Endometrium (tissue), 2 donors: ENCODE measurements at regions not wholly inside any gene's neighbourhood (a gene's known extent, or its start where the extent isn't known, plus 50 kb on each side); places are given as distances from the start of the nearest gene placed in this dataset.
"Not testable (repeated sequence)": the region's sequence is repeated elsewhere in the genome, so short reads cannot be mapped to it uniquely, and the experiment has no call there.

ENCODE experiments used
- FAIRE-seq: peaks from 2 replicates; lab custom pipeline; 2012; peaks lifted over from hg19 to GRCh38; lab: Jason Lieb, UNC
- donor health status: control.
- donor health status: control.

DNA sequence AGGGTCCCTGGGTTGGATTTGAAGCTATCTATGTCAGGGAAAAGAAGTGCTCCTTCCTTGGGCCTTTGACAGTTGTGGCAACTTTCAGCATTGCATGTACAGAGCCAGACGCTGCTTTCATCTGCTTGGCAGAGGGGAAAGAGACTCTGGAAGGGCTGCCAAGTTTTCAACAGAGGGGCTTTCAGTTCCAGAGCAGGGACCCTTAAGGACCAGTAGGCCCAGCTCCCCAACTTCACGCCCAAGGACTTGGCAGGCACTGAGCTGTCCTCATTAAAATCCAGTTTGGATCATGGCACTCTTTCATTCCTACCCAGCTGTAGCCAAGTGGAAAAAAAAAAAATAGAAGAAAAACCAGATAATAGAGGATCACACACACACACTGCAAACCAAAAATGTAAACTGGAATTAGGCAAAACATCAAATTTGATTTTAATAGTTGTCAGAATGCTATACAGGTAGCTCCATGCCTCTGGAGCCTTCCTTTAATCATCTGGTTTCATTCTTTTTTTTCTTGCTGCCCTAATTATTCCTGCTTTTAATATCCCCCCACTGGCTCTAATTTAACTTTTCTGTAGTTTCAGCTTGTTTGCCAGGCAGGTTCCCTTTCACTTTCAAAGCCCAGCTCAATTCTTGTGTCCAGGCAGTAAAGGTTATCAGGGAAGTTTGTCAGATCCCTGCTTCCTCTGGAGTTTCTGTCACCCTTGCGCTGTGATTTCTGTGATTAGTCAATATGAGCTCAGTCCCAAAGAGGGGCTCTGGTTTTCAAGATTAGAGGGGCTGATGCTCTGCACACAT, 702.6 kb upstream of the CDH8 start:
- FAIRE-seq, result no peak

DNA sequence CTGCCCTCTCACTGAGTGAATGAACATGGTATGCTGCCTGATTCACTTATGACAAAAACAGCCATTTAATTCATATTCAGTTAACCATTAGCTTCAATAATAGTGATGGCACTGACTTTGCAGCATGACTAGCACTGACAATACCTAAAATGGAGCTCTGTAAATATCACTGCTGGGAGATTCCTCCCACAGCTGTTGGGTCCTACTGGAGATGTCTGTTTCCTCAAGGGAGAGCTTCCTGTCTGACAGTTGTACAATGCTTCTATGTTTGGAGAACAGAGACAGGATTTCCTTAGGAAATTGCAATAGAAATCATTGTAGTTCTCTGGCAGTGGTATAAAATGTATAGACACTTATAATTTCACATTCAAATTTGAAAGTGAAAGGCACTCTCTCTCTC, 695.9 kb upstream of the CDH8 start:
- no peak for FAIRE-seq

- FAIRE-seq, result not testable (repeated sequence)
Measured at GRCh38 chr16:62724670-62725269, 688.5 kb upstream of the CDH8 start.

- FAIRE-seq, result no peak
Measured at GRCh38 chr16:62720651-62721050, 684.4 kb upstream of the CDH8 start.

DNA sequence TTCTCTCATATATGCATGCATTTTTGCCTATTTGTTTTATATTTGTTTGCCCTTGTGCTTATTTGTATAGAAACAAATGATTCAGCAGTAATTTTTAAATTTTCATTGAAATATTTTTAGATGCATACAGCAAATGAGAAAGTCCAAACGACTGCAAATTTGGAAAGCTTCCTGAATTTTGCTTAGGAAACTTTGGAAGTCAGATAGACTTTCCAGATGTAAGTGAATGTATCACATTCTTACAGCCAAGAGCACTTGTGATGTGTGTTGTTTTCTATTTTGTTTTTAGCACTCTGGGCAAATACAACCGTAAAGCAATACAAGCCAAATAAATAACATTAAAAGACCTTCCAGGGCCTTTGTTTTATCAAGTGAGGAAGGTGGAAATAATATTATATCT, 680.8 kb upstream of the CDH8 start:
- FAIRE-seq, result peak; percentile 78

- no peak for FAIRE-seq
Measured at GRCh38 chr16:62715701-62716100, 679.5 kb upstream of the CDH8 start.

DNA sequence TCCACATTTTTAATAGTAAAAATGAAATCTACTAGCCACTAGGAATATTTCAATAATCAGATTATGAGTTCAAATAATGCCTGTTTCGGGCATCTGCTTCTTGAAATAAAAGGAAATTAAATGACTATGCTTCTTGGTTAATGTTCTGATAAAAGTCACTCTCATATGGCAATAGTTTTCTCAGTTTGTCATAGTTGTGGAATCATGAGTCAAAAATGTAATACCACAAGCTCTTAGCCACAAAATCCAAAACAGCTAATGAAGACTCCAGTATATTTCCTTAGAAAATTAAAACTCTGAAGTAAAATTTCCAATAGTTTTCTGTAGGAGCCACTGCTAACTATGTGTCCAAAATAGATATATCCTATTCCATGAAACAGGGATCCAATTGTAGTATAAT, 676.3 kb upstream of the CDH8 start:
- no peak for FAIRE-seq

GRCh38 chr16:62711797-62712196, 675.6 kb upstream of the CDH8 start:
- no peak for FAIRE-seq

DNA sequence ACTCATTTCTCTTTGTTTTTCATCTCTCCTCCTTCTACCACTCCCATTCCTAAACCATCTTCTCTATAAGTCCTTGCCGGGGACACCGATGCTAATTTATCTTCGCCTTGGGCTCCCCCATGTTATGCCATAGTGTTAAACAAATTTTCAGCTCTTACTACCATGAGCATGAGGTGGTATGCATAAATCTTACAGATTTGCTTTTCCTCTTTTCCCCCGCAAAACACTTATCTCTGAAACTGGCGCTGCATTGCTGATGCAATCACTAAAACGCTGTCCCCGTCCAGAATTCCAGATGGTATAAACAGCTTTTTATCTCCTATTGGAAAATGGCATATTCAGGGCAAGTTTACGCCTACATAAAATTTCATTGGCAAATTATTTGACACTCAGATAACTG, 673.6 kb upstream of the CDH8 start:
- FAIRE-seq, result no peak

GRCh38 chr16:62701426-62701825, 665.2 kb upstream of the CDH8 start:
- no peak for FAIRE-seq

DNA sequence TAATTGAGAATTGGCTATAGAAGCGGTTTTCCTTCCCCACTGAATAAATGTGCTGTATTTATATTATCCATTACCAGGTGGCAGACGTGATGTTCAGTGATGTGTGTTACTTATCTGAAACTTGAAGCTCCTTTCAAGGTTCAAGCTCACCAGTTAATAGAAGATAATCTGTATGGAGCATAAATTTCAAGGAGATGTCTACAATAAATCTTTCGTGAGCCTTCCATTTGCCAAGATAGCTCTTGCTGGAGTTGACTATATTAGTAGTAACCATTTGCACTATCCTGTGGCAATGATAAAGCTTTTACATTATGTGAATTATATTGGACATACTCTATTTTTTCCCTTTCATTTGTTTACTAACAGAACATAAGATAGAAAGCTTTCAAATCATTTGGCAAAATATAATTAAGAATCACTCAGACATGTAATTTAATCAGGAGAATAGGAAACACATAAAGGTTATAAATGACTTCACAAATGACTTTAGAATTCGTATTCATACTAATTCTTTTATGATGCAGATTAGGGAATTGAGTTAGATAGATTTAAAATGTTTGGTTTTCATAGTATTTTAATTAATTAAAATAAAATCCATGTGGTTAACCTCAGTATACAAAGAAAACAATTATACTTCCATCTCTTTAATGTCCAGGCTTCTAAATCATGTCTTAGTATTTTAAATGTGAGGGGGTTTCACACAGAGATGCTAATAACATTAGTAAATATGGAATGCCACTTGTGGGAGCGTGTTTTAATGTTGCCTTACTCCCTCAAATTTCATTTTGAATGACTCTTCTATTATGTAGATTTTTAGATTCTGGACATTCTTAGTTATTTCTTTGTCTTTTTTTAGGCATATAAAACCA, 664.4 kb upstream of the CDH8 start:
- no peak for FAIRE-seq

DNA sequence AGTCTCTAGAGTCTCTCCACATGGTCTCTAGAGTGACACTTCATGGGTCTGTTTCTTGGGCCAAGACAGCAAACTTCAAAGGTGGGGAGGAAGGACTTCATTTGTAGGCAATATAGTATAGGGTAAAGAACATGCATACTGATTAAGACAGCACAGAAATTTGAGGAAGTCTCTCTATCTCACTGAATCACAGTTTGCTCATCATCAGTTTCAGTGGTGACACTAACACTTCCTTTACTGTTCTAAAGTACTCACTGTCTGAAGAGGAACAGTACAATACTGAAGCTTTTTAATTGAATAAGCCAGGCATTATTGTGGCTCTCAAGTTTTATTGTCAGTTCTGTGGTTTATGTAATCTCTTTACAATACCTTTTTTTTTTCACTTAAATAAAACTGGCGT, 656.4 kb upstream of the CDH8 start:
- FAIRE-seq, result no peak

- FAIRE-seq, result no peak
Measured at GRCh38 chr16:62681819-62682218, 645.6 kb upstream of the CDH8 start.

- FAIRE-seq, result no peak
Measured at GRCh38 chr16:62678796-62679195, 642.6 kb upstream of the CDH8 start.

DNA sequence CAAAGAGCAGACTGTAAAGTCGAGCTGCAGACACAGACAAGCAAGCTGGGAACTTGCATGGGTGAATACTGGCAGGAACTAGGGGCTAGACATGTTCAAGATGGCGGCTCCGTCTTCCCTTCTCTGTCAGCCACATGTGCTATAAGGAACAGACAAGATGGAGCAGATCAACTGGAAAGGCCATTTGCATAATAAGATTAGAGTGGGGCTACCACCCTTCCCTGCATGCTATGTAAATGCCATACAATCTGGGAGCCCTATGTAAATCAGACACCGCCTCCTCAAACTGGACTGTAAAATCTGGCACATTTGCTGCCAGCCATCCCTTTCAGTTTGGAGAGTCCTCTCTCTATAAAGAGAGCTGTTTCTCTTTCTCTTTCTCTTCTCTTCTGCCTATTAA, 640.1 kb upstream of the CDH8 start:
- FAIRE-seq, result no peak

GRCh38 chr16:62665269-62665668, 629.0 kb upstream of the CDH8 start:
- FAIRE-seq, result no peak

DNA sequence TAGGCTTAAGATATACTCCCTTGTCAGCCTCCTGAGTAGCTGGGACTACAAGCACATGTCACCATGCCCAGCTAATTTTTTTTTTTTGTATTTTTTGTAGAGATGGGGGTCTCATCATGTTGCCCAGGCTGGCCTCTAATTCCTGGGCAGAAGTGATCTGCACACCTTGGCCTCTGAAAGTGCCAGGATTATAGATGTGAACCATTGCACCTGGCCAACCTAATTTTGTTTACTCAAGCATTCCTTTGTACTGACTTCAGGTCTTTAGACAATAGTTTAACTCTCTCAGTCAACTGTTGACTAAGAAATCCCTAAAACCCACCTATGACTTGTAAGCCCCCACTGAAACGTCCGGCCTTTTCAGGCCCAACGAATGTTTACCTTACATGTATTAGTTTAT, 628.3 kb upstream of the CDH8 start:
- FAIRE-seq, result no peak

- no peak for FAIRE-seq
Measured at GRCh38 chr16:62661435-62661834, 625.2 kb upstream of the CDH8 start.

DNA sequence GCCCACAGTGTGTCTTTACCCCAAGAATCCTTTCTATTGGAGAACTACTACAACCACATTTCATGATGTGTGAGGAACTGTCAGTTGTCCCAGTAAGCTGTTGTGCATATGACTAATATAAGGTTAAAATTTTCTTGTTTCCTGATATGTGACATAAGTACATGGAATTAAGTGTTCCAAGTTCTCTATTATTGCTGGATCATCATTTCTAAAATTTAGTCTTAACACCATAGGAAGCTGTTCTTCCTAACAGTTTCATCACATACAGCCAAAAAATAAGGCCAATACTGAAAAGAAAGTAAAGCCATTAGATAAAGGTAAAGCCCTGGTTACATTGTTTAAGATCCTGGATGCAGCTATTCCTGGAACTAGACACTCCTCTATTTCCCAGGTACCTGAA, 620.9 kb upstream of the CDH8 start:
- no peak for FAIRE-seq

GRCh38 chr16:62652441-62653120, 616.3 kb upstream of the CDH8 start:
- FAIRE-seq, result no peak

- no peak for FAIRE-seq
Measured at GRCh38 chr16:62648256-62648655, 612.0 kb upstream of the CDH8 start.

GRCh38 chr16:62644030-62644812, 608.0 kb upstream of the CDH8 start:
- FAIRE-seq, result no peak
